ENCODE measurements at regions not wholly inside any gene's neighbourhood (a gene's known extent, or its start where the extent isn't known, plus 50 kb on each side); places are given as distances from the start of the nearest gene placed in this dataset.

DNA sequence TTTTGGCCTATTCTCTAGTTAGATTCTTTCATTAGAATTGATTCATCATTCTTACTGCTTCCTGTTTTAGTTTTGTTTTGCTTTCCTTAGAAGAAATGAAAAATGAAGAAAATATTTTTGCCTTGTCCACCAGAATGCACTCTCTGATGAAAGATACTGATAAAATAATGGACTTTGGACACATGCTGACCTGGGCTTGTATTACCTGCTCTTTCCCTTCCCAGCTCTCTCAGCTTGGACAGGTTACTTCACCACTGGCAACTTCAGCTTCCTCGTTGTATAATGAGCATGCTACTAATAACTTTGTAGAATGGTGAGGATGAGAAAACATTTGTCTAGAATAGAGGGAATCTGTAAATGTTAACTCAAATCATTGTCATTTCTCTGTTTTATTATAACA, 1468.1 kb upstream of the WWC1 start:
- Histone ChIP-seq H3K27me3 (ENCODE audit: control insufficient read depth in 1 of 2, insufficient read depth in 2 of 2, low read length in 2 of 2) (no peaks in the 10 kb centered on the region), H3K9ac (ENCODE audit: low read length in 2 of 2) (no peak overlapping the region)

GRCh38 chr5:166834246-166834645, 1457.2 kb upstream of the WWC1 start:
- H3K4me3 ChIP-seq (ENCODE audit: low read length in 2 of 2), result no peak overlapping the region
- H3K27me3 ChIP-seq (ENCODE audit: control insufficient read depth in 1 of 2, insufficient read depth in 2 of 2, low read length in 2 of 2), result no peaks in the 10 kb centered on the region
- H3K9me3 ChIP-seq (ENCODE audit: control insufficient read depth in 2 of 2, low read length in 2 of 2), result no peaks in the 10 kb centered on the region
- no peaks in the 10 kb centered on the region for H3K4me1 ChIP-seq (ENCODE audit: control insufficient read depth, insufficient read depth, low read length)
- H3K27ac ChIP-seq (ENCODE audit: low read length), result no peak overlapping the region
- no peak overlapping the region for H3K9ac ChIP-seq (ENCODE audit: low read length in 2 of 2)
- H3K36me3 ChIP-seq (ENCODE audit: control insufficient read depth in 2 of 2, insufficient read depth in 2 of 2, low read length in 2 of 2), result no peaks in the 10 kb centered on the region

More for the DNA sequence above, 1468.1 kb upstream of the WWC1 start:
- Histone ChIP-seq H3K4me1 (ENCODE audit: control insufficient read depth, insufficient read depth, low read length) (no peaks in the 10 kb centered on the region), H3K27ac (ENCODE audit: low read length) (no peak overlapping the region), H3K9me3 (ENCODE audit: control insufficient read depth in 2 of 2, low read length in 2 of 2) (no peaks in the 10 kb centered on the region), H3K36me3 (ENCODE audit: control insufficient read depth in 2 of 2, insufficient read depth in 2 of 2, low read length in 2 of 2) (no peaks in the 10 kb centered on the region), H3K4me3 (ENCODE audit: low read length in 2 of 2) (no peak overlapping the region)

DNA sequence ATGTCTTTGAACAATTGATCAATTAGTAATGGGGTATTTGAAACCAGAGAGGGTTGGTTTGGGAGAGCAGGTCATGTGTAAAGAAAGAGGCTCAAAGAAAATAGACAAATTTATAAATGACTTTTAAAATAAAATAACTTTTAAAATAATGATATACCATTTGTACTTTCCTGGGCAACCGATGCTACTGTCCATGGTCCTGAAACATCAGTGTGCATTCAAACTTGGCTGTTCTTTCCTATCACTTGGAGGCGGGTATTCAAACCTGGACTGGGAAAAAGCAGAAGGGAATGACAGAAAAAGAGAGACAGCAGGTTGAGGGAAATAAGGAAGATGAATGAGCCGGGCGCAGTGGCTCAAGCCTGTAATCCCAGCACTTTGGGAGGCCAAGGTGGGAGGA, 1446.4 kb upstream of the WWC1 start:
- Histone ChIP-seq H3K9me3 (ENCODE audit: control insufficient read depth in 2 of 2, low read length in 2 of 2) (no peaks in the 10 kb centered on the region), H3K9ac (ENCODE audit: low read length in 2 of 2) (no peak overlapping the region), H3K27me3 (ENCODE audit: control insufficient read depth in 1 of 2, insufficient read depth in 2 of 2, low read length in 2 of 2) (no peaks in the 10 kb centered on the region), H3K36me3 (ENCODE audit: control insufficient read depth in 2 of 2, insufficient read depth in 2 of 2, low read length in 2 of 2) (no peaks in the 10 kb centered on the region), H3K4me3 (ENCODE audit: low read length in 2 of 2) (no peak overlapping the region), H3K4me1 (ENCODE audit: control insufficient read depth, insufficient read depth, low read length) (no peaks in the 10 kb centered on the region), H3K27ac (ENCODE audit: low read length) (no peak overlapping the region)

DNA sequence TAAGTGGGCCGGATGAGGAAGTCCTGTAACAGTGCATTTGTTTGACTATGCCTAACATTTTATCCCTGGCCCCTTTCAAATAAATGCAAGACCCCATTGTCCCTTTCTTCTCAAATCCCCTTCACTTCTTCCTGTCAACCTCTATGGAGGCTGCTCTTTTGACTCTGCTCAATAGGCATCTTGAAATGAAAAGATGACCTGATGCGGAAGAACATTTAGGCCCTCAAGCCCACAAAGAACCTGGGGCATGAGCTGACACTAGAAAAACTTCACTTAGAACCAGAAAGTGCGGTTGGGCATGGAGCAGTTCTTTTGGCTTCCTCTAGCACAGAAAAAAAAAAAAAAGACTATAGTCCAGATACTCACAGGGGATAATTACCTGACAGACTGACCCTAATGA, 1434.7 kb upstream of the WWC1 start:
- Histone ChIP-seq H3K9me3 (ENCODE audit: control insufficient read depth in 2 of 2, low read length in 2 of 2) (no peaks in the 10 kb centered on the region), H3K4me3 (ENCODE audit: low read length in 2 of 2) (no peak overlapping the region)

DNA sequence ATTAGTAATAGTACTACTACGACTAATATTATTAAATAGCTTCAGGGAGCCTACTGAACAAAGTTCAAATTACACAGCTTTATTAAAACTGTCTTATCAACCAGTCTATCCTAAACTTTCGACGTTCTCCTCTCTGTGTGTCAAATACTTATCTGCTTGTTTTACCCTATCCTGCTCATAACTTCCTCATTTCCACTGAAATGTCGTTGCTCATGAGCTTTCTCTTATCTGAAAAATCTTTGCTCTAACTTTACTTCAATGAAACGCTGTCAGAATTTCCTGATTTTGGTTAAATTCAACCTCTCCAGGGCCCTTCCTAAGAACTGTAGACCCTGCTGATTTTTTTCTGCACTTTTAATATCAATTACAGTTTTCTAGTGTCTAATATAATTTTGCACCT, 1431.0 kb upstream of the WWC1 start:
- no peaks in the 10 kb centered on the region for H3K27me3 ChIP-seq (ENCODE audit: control insufficient read depth in 1 of 2, insufficient read depth in 2 of 2, low read length in 2 of 2)
- H3K4me3 ChIP-seq (ENCODE audit: low read length in 2 of 2), result no peak overlapping the region
- H3K4me1 ChIP-seq (ENCODE audit: control insufficient read depth, insufficient read depth, low read length), result no peaks in the 10 kb centered on the region
- no peaks in the 10 kb centered on the region for H3K9me3 ChIP-seq (ENCODE audit: control insufficient read depth in 2 of 2, low read length in 2 of 2)
- H3K27ac ChIP-seq (ENCODE audit: low read length), result no peak overlapping the region
- H3K36me3 ChIP-seq (ENCODE audit: control insufficient read depth in 2 of 2, insufficient read depth in 2 of 2, low read length in 2 of 2), result no peaks in the 10 kb centered on the region
- H3K9ac ChIP-seq (ENCODE audit: low read length in 2 of 2), result no peak overlapping the region

More for the DNA sequence above, 1434.7 kb upstream of the WWC1 start:
- no peak overlapping the region for H3K9ac ChIP-seq (ENCODE audit: low read length in 2 of 2)
- H3K36me3 ChIP-seq (ENCODE audit: control insufficient read depth in 2 of 2, insufficient read depth in 2 of 2, low read length in 2 of 2), result no peaks in the 10 kb centered on the region
- no peak overlapping the region for H3K27ac ChIP-seq (ENCODE audit: low read length)
- H3K27me3 ChIP-seq (ENCODE audit: control insufficient read depth in 1 of 2, insufficient read depth in 2 of 2, low read length in 2 of 2), result no peaks in the 10 kb centered on the region
- H3K4me1 ChIP-seq (ENCODE audit: control insufficient read depth, insufficient read depth, low read length), result no peaks in the 10 kb centered on the region

DNA sequence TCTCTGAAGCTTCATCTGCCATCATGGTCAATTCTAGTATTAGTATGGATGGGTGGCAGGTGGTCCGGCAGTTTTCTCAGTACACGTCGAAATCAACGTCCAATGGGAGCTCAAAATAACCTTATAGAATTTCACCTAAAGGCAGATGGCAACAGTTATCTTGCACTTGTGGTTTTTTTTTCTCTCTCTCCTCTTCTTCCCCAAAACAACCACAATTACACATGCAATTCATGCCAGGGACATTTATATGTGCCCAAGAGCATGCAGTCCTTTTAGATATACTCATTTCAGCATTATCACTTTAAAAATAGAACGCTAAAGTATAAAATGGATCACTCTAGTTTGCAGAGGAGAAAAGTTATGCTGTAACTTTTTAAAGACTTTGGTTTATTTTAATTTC, 1428.9 kb upstream of the WWC1 start:
- no peak overlapping the region for H3K27ac ChIP-seq (ENCODE audit: low read length)
- no peaks in the 10 kb centered on the region for H3K4me1 ChIP-seq (ENCODE audit: control insufficient read depth, insufficient read depth, low read length)
- H3K9ac ChIP-seq (ENCODE audit: low read length in 2 of 2), result no peak overlapping the region
- no peaks in the 10 kb centered on the region for H3K27me3 ChIP-seq (ENCODE audit: control insufficient read depth in 1 of 2, insufficient read depth in 2 of 2, low read length in 2 of 2)
- H3K36me3 ChIP-seq (ENCODE audit: control insufficient read depth in 2 of 2, insufficient read depth in 2 of 2, low read length in 2 of 2), result no peaks in the 10 kb centered on the region
- H3K9me3 ChIP-seq (ENCODE audit: control insufficient read depth in 2 of 2, low read length in 2 of 2), result no peaks in the 10 kb centered on the region
- no peak overlapping the region for H3K4me3 ChIP-seq (ENCODE audit: low read length in 2 of 2)

- Histone ChIP-seq H3K4me3 (ENCODE audit: low read length in 2 of 2) (no peak overlapping the region), H3K9ac (ENCODE audit: low read length in 2 of 2) (no peak overlapping the region), H3K36me3 (ENCODE audit: control insufficient read depth in 2 of 2, insufficient read depth in 2 of 2, low read length in 2 of 2) (no peaks in the 10 kb centered on the region), H3K27ac (ENCODE audit: low read length) (no peak overlapping the region), H3K9me3 (ENCODE audit: control insufficient read depth in 2 of 2, low read length in 2 of 2) (no peaks in the 10 kb centered on the region), H3K4me1 (ENCODE audit: control insufficient read depth, insufficient read depth, low read length) (no peaks in the 10 kb centered on the region), H3K27me3 (ENCODE audit: control insufficient read depth in 1 of 2, insufficient read depth in 2 of 2, low read length in 2 of 2) (no peaks in the 10 kb centered on the region)
These were observed 1426.2 kb upstream of the WWC1 start for GRCh38 chr5:166865206-166865605.

GRCh38 chr5:166880456-166880855, 1411.0 kb upstream of the WWC1 start:
- Histone ChIP-seq H3K4me3 (ENCODE audit: low read length in 2 of 2) (no peak overlapping the region), H3K9me3 (ENCODE audit: control insufficient read depth in 2 of 2, low read length in 2 of 2) (no peaks in the 10 kb centered on the region), H3K36me3 (ENCODE audit: control insufficient read depth in 2 of 2, insufficient read depth in 2 of 2, low read length in 2 of 2) (no peaks in the 10 kb centered on the region), H3K4me1 (ENCODE audit: control insufficient read depth, insufficient read depth, low read length) (no peaks in the 10 kb centered on the region), H3K27me3 (ENCODE audit: control insufficient read depth in 1 of 2, insufficient read depth in 2 of 2, low read length in 2 of 2) (no peaks in the 10 kb centered on the region), H3K27ac (ENCODE audit: low read length) (no peak overlapping the region), H3K9ac (ENCODE audit: low read length in 2 of 2) (no peak overlapping the region)

GRCh38 chr5:166881802-166882201, 1409.6 kb upstream of the WWC1 start:
- no peak overlapping the region for H3K9ac ChIP-seq (ENCODE audit: low read length in 2 of 2)
- H3K36me3 ChIP-seq (ENCODE audit: control insufficient read depth in 2 of 2, insufficient read depth in 2 of 2, low read length in 2 of 2), result no peaks in the 10 kb centered on the region
- H3K4me1 ChIP-seq (ENCODE audit: control insufficient read depth, insufficient read depth, low read length), result no peaks in the 10 kb centered on the region
- H3K27me3 ChIP-seq (ENCODE audit: control insufficient read depth in 1 of 2, insufficient read depth in 2 of 2, low read length in 2 of 2), result no peaks in the 10 kb centered on the region
- no peaks in the 10 kb centered on the region for H3K9me3 ChIP-seq (ENCODE audit: control insufficient read depth in 2 of 2, low read length in 2 of 2)
- no peak overlapping the region for H3K4me3 ChIP-seq (ENCODE audit: low read length in 2 of 2)
- H3K27ac ChIP-seq (ENCODE audit: low read length), result no peak overlapping the region

DNA sequence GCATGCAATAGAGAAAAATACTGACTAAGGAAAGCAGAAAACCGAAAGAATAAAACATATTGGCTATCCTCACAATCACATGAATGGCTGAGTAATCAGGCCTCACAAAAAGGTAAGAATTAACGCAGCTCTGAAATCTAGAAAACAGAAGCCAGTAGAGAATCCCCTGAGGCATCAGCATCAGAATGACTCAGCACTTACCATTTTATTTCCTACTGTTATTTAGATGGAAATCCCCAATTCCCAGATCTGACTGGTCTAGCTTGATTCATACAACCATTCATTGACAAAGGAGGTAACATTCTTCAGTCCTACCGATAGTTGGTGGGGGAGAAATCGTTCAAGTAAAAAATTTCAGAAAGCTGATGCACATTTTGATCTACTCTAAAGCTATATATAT, 1408.4 kb upstream of the WWC1 start:
- Histone ChIP-seq H3K27me3 (ENCODE audit: control insufficient read depth in 1 of 2, insufficient read depth in 2 of 2, low read length in 2 of 2) (no peaks in the 10 kb centered on the region), H3K9ac (ENCODE audit: low read length in 2 of 2) (no peak overlapping the region), H3K9me3 (ENCODE audit: control insufficient read depth in 2 of 2, low read length in 2 of 2) (no peaks in the 10 kb centered on the region), H3K4me1 (ENCODE audit: control insufficient read depth, insufficient read depth, low read length) (no peaks in the 10 kb centered on the region), H3K27ac (ENCODE audit: low read length) (no peak overlapping the region), H3K4me3 (ENCODE audit: low read length in 2 of 2) (no peak overlapping the region), H3K36me3 (ENCODE audit: control insufficient read depth in 2 of 2, insufficient read depth in 2 of 2, low read length in 2 of 2) (no peaks in the 10 kb centered on the region)

DNA sequence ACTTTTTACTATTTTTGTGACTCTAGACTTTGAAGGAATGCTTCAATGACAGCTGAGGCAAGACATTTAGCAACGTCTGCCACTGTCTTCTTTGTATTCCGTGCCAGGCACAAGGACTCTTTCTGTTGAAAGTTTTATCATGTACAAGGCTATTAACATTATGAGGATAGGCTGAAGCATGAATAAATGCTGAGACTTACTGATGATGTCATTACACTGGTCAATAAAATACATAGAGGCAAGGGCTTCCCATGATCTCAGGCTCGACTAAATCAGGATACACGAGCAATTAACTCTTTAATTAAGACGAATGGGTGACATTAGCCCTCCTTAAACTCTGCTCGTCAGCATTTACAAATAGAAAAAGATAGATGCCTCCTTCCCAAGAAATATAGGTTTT, 1393.3 kb upstream of the WWC1 start:
- Histone ChIP-seq H3K36me3 (ENCODE audit: control insufficient read depth in 2 of 2, insufficient read depth in 2 of 2, low read length in 2 of 2) (no peaks in the 10 kb centered on the region), H3K4me1 (ENCODE audit: control insufficient read depth, insufficient read depth, low read length) (no peaks in the 10 kb centered on the region), H3K4me3 (ENCODE audit: low read length in 2 of 2) (no peak overlapping the region), H3K9ac (ENCODE audit: low read length in 2 of 2) (no peak overlapping the region), H3K27ac (ENCODE audit: low read length) (no peak overlapping the region), H3K9me3 (ENCODE audit: control insufficient read depth in 2 of 2, low read length in 2 of 2) (no peaks in the 10 kb centered on the region), H3K27me3 (ENCODE audit: control insufficient read depth in 1 of 2, insufficient read depth in 2 of 2, low read length in 2 of 2) (no peaks in the 10 kb centered on the region)

- Histone ChIP-seq H3K4me3 (ENCODE audit: low read length in 2 of 2) (no peak overlapping the region), H3K27ac (ENCODE audit: low read length) (no peak overlapping the region), H3K36me3 (ENCODE audit: control insufficient read depth in 2 of 2, insufficient read depth in 2 of 2, low read length in 2 of 2) (no peaks in the 10 kb centered on the region), H3K27me3 (ENCODE audit: control insufficient read depth in 1 of 2, insufficient read depth in 2 of 2, low read length in 2 of 2) (no peaks in the 10 kb centered on the region), H3K9me3 (ENCODE audit: control insufficient read depth in 2 of 2, low read length in 2 of 2) (no peaks in the 10 kb centered on the region), H3K9ac (ENCODE audit: low read length in 2 of 2) (no peak overlapping the region), H3K4me1 (ENCODE audit: control insufficient read depth, insufficient read depth, low read length) (no peaks in the 10 kb centered on the region)
These were observed 1392.1 kb upstream of the WWC1 start for GRCh38 chr5:166899343-166899742.

All from stomach smooth muscle (tissue), 2 donors.